Tibial nerve (tissue), 3 donors: ENCODE measurements at regions not wholly inside any gene's neighbourhood (a gene's known extent, or its start where the extent isn't known, plus 50 kb on each side); places are given as distances from the start of the nearest gene placed in this dataset.

Source experiments
- CTCF ChIP-seq, 5 experiments: fragments of 200-600 bp in 3 of 5; fragments of 450-650 bp in 2 of 5; sonication (generic) in 3 of 5; IDR thresholded peaks; one replicate each; pipeline ENCODE4 v1.5.1; 2016 to 2019; ENCODE audit warnings: antibody characterized with exemption in 5 of 5, mild to moderate bottlenecking in 3 of 5, moderate library complexity in 2 of 5
- POLR2A ChIP-seq, 2 donors: fragments of 450-650 bp; IDR thresholded peaks; one replicate each; pipeline ENCODE4 v1.6.1; 2017; ENCODE audit warnings: antibody characterized with exemption in 2 of 2, mild to moderate bottlenecking in 2 of 2, moderate library complexity in 2 of 2

- TF ChIP-seq CTCF (IDR thresholded peaks at IDR 0.05) (no peak), POLR2A (IDR thresholded peaks at IDR 0.05) (no peak)
Observed at GRCh38 chr5:118752969-118753368, 235.4 kb downstream of the DTWD2 start.
